ENCODE measurements at regions not wholly inside any gene's neighbourhood (a gene's known extent, or its start where the extent isn't known, plus 50 kb on each side); places are given as distances from the start of the nearest gene placed in this dataset.

- TF ChIP-seq CTCF (IDR thresholded peaks at IDR 0.05; ENCODE audit: unreplicated experiment) = no peak
- Mint-ChIP-seq H3K36me3 (ENCODE audit: insufficient read depth) (no peaks in the 10 kb centered on the region), H3K4me3 (ENCODE audit: low read depth) (no peak overlapping the region), H3K9me3 (ENCODE audit: low read depth) (no peaks in the 10 kb centered on the region), H3K27me3 (no peaks in the 10 kb centered on the region), H3K4me1 (ENCODE audit: low read depth) (no peaks in the 10 kb centered on the region), H3K27ac (no peak overlapping the region)
- no peak for DNase-seq (ENCODE audit: low spot score, unreplicated experiment)
These were observed 418.0 kb upstream of the SYT1 start for GRCh38 chr12:78446555-78446954.

GRCh38 chr12:78447373-78447772 is 417.2 kb upstream of the SYT1 start:
- H3K27me3 Mint-ChIP-seq = no peaks in the 10 kb centered on the region
- no peaks in the 10 kb centered on the region for H3K36me3 Mint-ChIP-seq (ENCODE audit: insufficient read depth)
- no peak for DNase-seq (ENCODE audit: low spot score, unreplicated experiment)
- TF ChIP-seq CTCF (IDR thresholded peaks at IDR 0.05; ENCODE audit: unreplicated experiment) = no peak
- no peak overlapping the region for H3K4me3 Mint-ChIP-seq (ENCODE audit: low read depth)
- H3K9me3 Mint-ChIP-seq (ENCODE audit: low read depth) = no peaks in the 10 kb centered on the region
- no peak overlapping the region for H3K27ac Mint-ChIP-seq
- peaks cover 2% of the 10 kb centered on the region for H3K4me1 Mint-ChIP-seq (ENCODE audit: low read depth)

- DNase-seq (ENCODE audit: low spot score, unreplicated experiment) = no peak
- Mint-ChIP-seq H3K27me3 (no peaks in the 10 kb centered on the region), H3K4me3 (ENCODE audit: low read depth) (no peak overlapping the region), H3K27ac (no peak overlapping the region), H3K4me1 (ENCODE audit: low read depth) (peaks cover 2% of the 10 kb centered on the region), H3K9me3 (ENCODE audit: low read depth) (no peaks in the 10 kb centered on the region), H3K36me3 (ENCODE audit: insufficient read depth) (no peaks in the 10 kb centered on the region)
- no peak for TF ChIP-seq CTCF (IDR thresholded peaks at IDR 0.05; ENCODE audit: unreplicated experiment)
These were observed 415.9 kb upstream of the SYT1 start for GRCh38 chr12:78448692-78449091.

GRCh38 chr12:78455991-78456390 is 408.6 kb upstream of the SYT1 start:
- no peaks in the 10 kb centered on the region for H3K27me3 Mint-ChIP-seq
- no peak overlapping the region for H3K27ac Mint-ChIP-seq
- H3K4me1 Mint-ChIP-seq (ENCODE audit: low read depth) = peaks cover 2% of the 10 kb centered on the region
- TF ChIP-seq CTCF (IDR thresholded peaks at IDR 0.05; ENCODE audit: unreplicated experiment) = no peak
- no peak for DNase-seq (ENCODE audit: low spot score, unreplicated experiment)
- no peak overlapping the region for H3K4me3 Mint-ChIP-seq (ENCODE audit: low read depth)
- H3K36me3 Mint-ChIP-seq (ENCODE audit: insufficient read depth) = no peaks in the 10 kb centered on the region
- H3K9me3 Mint-ChIP-seq (ENCODE audit: low read depth) = no peaks in the 10 kb centered on the region

GRCh38 chr12:78457938-78458337 is 406.6 kb upstream of the SYT1 start:
- Mint-ChIP-seq H3K27me3 (no peaks in the 10 kb centered on the region), H3K9me3 (ENCODE audit: low read depth) (no peaks in the 10 kb centered on the region), H3K4me3 (ENCODE audit: low read depth) (no peak overlapping the region), H3K4me1 (ENCODE audit: low read depth) (no peaks in the 10 kb centered on the region), H3K27ac (no peak overlapping the region), H3K36me3 (ENCODE audit: insufficient read depth) (no peaks in the 10 kb centered on the region)
- TF ChIP-seq CTCF (IDR thresholded peaks at IDR 0.05; ENCODE audit: unreplicated experiment) = no peak
- DNase-seq (ENCODE audit: low spot score, unreplicated experiment) = no peak
